HepG2 (cell line): ENCODE measurements at regions not wholly inside any gene's neighbourhood (a gene's known extent, or its start where the extent isn't known, plus 50 kb on each side); places are given as distances from the start of the nearest gene placed in this dataset.
A peak's percentile ranks its signal among the peaks of the same experiment; 100 is the strongest.

Experiments
- CENPX ChIP-seq: sonication (generic); formaldehyde crosslinking; IDR thresholded peaks from 2 replicates; pipeline ENCODE4 v1.9.0; 2021; ENCODE audit warnings: mild to moderate bottlenecking, missing genetic modification reagents, moderate library complexity
- EHMT2 ChIP-seq: fragments of 200-600 bp; sonication (generic); IDR thresholded peaks from 2 replicates; pipeline ENCODE4 v1.7.0; 2017; ENCODE audit warnings: antibody characterized with exemption, low read depth, low read length, borderline replicate concordance
- ETV6 ChIP-seq: sonication (generic); formaldehyde crosslinking; conservative IDR thresholded peaks from 2 replicates; pipeline ENCODE4 v1.4.0; 2020; ENCODE audit warnings: missing genetic modification reagents
- FOXK1 ChIP-seq: sonication (generic); formaldehyde crosslinking; IDR thresholded peaks from 2 replicates; pipeline ENCODE4 v1.4.0; 2020; ENCODE audit warnings: low read depth, missing genetic modification reagents, borderline replicate concordance
- GRHL1 ChIP-seq: sonication (generic); formaldehyde crosslinking; conservative IDR thresholded peaks from 2 replicates; pipeline ENCODE4 v1.8.0; 2022; ENCODE audit warnings: missing genetic modification reagents
- HNRNPLL ChIP-seq: fragments of 200-400 bp; formaldehyde crosslinking; IDR thresholded peaks from 2 replicates; pipeline ENCODE4 v1.6.1; 2017; ENCODE audit warnings: mild to moderate bottlenecking, low read depth, low read length; ENCODE audit not compliant: poor library complexity, severe bottlenecking
- KAT7 ChIP-seq: IDR thresholded peaks from 2 replicates; pipeline ENCODE4 v1.6.1; 2018; ENCODE audit warnings: borderline replicate concordance, missing compliant biosample characterization
- KLF9 ChIP-seq: IDR thresholded peaks from 2 replicates; pipeline ENCODE4 v1.6.1; 2016; ENCODE audit warnings: low read depth
- MBNL3 ChIP-seq: fragments of 250-450 bp; sonication (Bioruptor Pico); conservative IDR thresholded peaks from 2 replicates; pipeline ENCODE4 v1.8.0; 2022; ENCODE audit warnings: mild to moderate bottlenecking, inconsistent platforms
- MIER3 ChIP-seq: IDR thresholded peaks from 2 replicates; pipeline ENCODE4 v1.6.1; 2016; ENCODE audit warnings: missing compliant biosample characterization, borderline replicate concordance
- PHF21A ChIP-seq: sonication (generic); formaldehyde crosslinking; IDR thresholded peaks from 2 replicates; pipeline ENCODE4 v1.5.0; 2020; ENCODE audit warnings: mild to moderate bottlenecking, missing genetic modification reagents
- RXRB ChIP-seq: IDR thresholded peaks from 2 replicates; pipeline ENCODE4 v1.6.1; 2016; ENCODE audit warnings: borderline replicate concordance, missing genetic modification reagents, missing compliant biosample characterization
- U2AF2 ChIP-seq: fragments of 200-400 bp; formaldehyde crosslinking; IDR thresholded peaks from 2 replicates; pipeline ENCODE4 v1.6.1; 2017; ENCODE audit warnings: low read depth, mild to moderate bottlenecking, low read length
- ZBTB7A ChIP-seq: sonication (generic); formaldehyde crosslinking; IDR thresholded peaks from 2 replicates; pipeline ENCODE4 v1.8.0; 2022; ENCODE audit warnings: mild to moderate bottlenecking, missing genetic modification reagents
- ZNF12 ChIP-seq: sonication (generic); formaldehyde crosslinking; IDR thresholded peaks from 2 replicates; pipeline ENCODE4 v1.5.0; 2020; ENCODE audit warnings: missing genetic modification reagents
- ZNF234 ChIP-seq: sonication (generic); formaldehyde crosslinking; conservative IDR thresholded peaks from 2 replicates; pipeline ENCODE4 v1.5.1; 2020; ENCODE audit warnings: mild to moderate bottlenecking, missing genetic modification reagents
- ZNF570 ChIP-seq: sonication (generic); formaldehyde crosslinking; IDR thresholded peaks from 2 replicates; pipeline ENCODE4 v1.4.0; 2020; ENCODE audit warnings: mild to moderate bottlenecking, missing genetic modification reagents, borderline replicate concordance
- ZNF639 ChIP-seq: conservative IDR thresholded peaks from 2 replicates; pipeline ENCODE4 v1.6.1; 2018; ENCODE audit warnings: missing genetic modification reagents
- ZNF768 ChIP-seq: sonication (generic); formaldehyde crosslinking; IDR thresholded peaks from 2 replicates; pipeline ENCODE4 v1.4.0; 2020; ENCODE audit warnings: missing genetic modification reagents
- ZNF775 ChIP-seq: sonication (generic); formaldehyde crosslinking; IDR thresholded peaks from 2 replicates; pipeline ENCODE4 v1.4.0; 2020; ENCODE audit warnings: missing genetic modification reagents, mild to moderate bottlenecking, moderate library complexity, borderline replicate concordance
- ZNF891 ChIP-seq: sonication (generic); formaldehyde crosslinking; IDR thresholded peaks from 2 replicates; pipeline ENCODE4 v1.5.0; 2020; ENCODE audit warnings: mild to moderate bottlenecking, missing genetic modification reagents
- TF ChIP-seq, protein P1 (sequence below): sonication (generic); formaldehyde crosslinking; IDR thresholded peaks from 2 replicates; pipeline ENCODE4 v1.5.0; 2020; ENCODE audit warnings: missing genetic modification reagents
- TF ChIP-seq, protein P2 (sequence below): sonication (generic); formaldehyde crosslinking; IDR thresholded peaks from 2 replicates; pipeline ENCODE4 v1.4.0; 2020; ENCODE audit warnings: missing genetic modification reagents, low read depth, mild to moderate bottlenecking, borderline replicate concordance
- TF ChIP-seq, protein P3 (sequence below): sonication (generic); formaldehyde crosslinking; IDR thresholded peaks from 2 replicates; pipeline ENCODE4 v1.5.1; 2020; ENCODE audit warnings: missing genetic modification reagents, mild to moderate bottlenecking, borderline replicate concordance

DNA sequence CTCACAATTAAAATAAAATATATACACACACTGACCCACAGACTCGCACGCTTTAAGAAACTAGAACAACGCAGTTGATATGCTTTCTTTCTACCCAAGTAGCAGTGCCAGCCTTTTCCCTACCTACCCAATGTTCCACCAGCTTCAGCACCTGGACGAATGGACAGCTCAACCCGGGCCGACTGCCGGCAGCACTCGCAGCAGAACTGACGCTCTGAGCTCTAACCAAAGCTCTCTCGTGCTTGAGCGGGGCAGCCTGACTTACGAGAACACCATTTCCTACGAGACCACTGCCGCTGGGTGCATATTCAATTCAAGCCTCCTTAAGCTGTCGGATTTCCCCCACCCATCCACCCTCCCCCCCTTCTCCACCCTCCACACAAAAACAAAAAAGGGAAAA is 127.4 kb upstream of the DPYD start (continued):
- TF ChIP-seq ETV6 (CRISPR knock-in tag) (no peak), PHF21A (CRISPR knock-in tag) (no peak), ZBTB7A (no peak), FOXK1 (CRISPR knock-in tag) (peak; percentile 44; the same call in 1 of the 2 replicates), ZNF775 (no peak), KLF9 (no peak), ZNF891 (CRISPR knock-in tag) (no peak), ZNF639 (CRISPR knock-in tag) (no peak), KAT7 (CRISPR knock-in tag) (no peak), HNRNPLL (no peak), CENPX (no peak), RXRB (CRISPR knock-in tag) (0 out of 2 replicates have a peak, but pooled peaks have one; percentile 22), GRHL1 (CRISPR knock-in tag) (no peak), ZNF12 (CRISPR knock-in tag) (peak; percentile 72; the same call in 1 of the 2 replicates), MIER3 (no peak), ZNF234 (CRISPR knock-in tag) (no peak), U2AF2 (no peak), ZNF570 (CRISPR knock-in tag) (no peak), EHMT2 (peak; percentile 92), MBNL3 (CRISPR knock-in tag) (no peak), ZNF768 (CRISPR knock-in tag) (0 out of 2 replicates have a peak, but pooled peaks have one; percentile 23)
- TF ChIP-seq, protein P1, sequence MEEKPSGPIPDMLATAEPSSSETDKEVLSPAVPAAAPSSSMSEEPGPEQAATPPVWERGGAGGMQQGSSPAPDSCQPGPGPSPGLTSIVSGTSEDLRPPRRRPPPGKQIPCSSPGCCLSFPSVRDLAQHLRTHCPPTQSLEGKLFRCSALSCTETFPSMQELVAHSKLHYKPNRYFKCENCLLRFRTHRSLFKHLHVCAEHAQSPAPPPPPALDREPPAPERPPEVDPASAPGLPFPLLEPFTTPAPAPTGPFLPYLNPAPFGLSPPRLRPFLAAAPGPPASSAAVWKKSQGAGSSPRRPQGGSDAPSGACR (CRISPR knock-in tag), result no peak
- TF ChIP-seq, protein P2, sequence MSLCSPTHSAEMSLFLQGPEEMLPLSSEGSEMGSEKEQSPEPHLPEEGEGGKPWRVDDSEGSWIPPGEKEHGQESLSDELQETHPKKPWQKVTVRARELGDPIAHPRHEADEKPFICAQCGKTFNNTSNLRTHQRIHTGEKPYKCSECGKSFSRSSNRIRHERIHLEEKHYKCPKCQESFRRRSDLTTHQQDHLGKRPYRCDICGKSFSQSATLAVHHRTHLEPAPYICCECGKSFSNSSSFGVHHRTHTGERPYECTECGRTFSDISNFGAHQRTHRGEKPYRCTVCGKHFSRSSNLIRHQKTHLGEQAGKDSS, result peak; percentile 46; the same call in 1 of the 2 replicates
- TF ChIP-seq, protein P3, sequence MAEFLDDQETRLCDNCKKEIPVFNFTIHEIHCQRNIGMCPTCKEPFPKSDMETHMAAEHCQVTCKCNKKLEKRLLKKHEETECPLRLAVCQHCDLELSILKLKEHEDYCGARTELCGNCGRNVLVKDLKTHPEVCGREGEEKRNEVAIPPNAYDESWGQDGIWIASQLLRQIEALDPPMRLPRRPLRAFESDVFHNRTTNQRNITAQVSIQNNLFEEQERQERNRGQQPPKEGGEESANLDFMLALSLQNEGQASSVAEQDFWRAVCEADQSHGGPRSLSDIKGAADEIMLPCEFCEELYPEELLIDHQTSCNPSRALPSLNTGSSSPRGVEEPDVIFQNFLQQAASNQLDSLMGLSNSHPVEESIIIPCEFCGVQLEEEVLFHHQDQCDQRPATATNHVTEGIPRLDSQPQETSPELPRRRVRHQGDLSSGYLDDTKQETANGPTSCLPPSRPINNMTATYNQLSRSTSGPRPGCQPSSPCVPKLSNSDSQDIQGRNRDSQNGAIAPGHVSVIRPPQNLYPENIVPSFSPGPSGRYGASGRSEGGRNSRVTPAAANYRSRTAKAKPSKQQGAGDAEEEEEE (CRISPR knock-in tag), result no peak
